GM21423 (cell line): ENCODE measurements at regions not wholly inside any gene's neighbourhood (a gene's known extent, or its start where the extent isn't known, plus 50 kb on each side); places are given as distances from the start of the nearest gene placed in this dataset.

Experiments used
- ATAC-seq: cut with Tn5 transposase; IDR thresholded peaks from one replicate; pipeline ENCODE4 v1.9.1; 2021; ENCODE audit warnings: mild to moderate bottlenecking, moderate library complexity; ENCODE audit not compliant: unreplicated experiment

DNA sequence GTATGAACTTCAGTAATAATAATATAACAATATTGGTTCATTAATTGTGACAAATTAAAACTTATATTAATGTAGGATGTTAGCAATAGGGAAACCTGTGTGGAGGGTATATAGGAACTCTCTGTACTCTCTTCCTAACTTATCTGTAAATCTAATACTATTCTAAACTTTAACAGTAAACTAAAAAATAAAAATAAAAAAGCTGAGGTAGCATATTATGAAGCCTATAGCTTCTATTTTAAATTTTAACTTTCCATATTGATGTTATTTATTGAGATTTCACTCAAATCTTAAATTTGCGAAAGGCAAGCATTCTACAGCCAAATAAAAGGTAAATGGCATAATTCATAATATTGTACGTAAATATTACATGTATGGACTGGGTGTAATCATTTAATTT is 326.4 kb downstream of the MEI4 start:
- ATAC-seq = no peak

DNA sequence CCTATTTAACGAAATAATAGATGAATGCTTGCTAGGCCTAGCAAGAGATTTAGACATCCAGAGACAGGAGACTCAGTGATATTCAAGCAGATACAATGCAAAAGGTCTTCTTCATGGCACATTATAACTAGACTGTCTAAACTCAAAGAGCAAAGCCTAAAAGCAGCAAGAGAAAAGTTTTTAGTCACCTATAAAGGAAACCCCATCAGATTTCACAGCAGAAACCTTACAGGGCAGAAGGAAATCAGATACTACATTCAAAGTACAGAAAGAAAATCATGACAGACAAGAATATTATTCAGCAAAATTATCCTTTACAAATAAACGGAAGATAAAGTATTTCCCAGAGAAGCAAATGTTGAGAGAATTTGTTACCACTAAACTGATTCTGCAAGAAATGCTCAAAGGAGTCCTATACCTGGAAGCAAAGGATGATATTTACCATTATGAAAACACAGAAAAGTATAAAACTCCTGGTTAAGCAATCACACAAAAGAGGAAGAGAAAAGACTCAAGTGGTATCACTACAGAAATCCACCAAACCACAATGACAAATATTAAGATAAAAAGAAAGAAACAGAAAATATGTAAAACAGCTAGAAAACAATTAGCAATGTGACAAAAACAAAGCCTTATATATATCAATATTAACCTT is 333.7 kb downstream of the MEI4 start:
- ATAC-seq = peak; percentile 81

DNA sequence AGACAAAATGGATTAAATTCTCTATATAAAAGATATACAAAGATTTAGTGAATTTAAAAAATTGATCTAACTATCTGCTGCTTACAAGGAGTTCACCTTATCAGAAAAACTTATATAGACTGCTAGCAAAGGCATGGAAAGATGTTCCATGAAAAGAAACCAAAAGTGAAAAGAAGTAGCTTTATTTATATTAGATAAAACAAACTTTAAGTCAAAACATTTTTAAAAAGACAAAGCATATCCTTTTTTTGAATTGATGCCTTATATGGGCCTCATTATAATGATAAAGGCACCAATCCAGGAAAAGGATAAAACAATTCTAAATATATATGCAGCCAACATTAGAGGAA is 334.2 kb downstream of the MEI4 start:
- peak; percentile 32 for ATAC-seq

DNA sequence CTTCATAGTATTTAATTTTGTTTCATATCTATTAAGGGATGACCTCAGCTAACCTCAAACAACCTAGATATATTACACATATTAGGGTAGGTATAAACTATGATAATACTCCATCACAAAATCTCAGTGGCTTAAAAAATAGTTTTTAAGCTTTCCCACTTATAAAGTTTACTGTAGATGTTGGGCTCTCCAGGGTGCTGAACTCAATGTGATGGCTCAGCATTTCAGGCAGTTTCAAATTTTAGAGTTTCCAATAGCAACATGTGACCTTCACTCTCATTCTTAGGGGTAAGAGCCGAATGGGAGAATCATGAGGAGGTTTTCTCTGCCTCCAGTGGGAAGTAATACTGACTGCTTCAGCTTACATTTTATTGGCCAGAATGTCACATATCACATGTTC is 357.3 kb downstream of the MEI4 start:
- no peak for ATAC-seq

DNA sequence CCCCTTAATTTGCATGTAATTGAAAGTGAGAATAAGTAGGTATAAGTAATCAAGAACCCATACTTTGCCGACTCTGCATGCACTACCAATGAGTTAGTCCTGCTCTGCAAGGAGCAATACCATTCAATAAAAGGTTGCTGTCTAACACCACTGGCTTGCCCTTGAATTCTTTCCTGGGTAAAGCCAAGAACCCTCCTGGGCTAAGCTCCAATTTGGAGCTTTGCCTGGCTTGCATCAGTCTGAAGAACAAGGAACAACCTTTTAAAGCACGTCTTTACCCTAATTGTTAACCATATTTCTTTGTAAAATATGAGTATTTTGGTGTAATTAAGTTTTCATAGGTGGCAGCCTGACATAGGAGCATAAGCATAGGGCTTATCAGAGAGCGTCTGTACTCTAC is 367.7 kb downstream of the MEI4 start:
- no peak for ATAC-seq

DNA sequence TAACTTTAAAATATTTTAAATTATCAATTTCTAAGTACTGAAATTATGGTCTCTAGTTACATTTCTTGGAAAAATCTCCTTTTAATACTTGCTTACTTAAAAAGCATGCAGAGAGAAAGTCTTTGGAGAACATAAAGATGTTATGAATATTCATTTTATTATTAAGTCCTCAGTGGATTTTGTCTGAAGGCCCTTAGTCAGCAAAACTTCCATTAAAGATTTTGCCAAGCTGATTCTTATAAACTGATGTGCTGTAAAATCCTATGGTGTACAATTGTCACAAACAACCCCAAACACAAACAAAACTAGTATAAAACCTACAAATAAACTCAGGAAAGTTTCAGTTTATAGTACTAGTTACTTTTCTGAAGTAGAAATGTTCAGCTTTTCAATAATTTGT is 372.7 kb downstream of the MEI4 start:
- ATAC-seq = no peak

DNA sequence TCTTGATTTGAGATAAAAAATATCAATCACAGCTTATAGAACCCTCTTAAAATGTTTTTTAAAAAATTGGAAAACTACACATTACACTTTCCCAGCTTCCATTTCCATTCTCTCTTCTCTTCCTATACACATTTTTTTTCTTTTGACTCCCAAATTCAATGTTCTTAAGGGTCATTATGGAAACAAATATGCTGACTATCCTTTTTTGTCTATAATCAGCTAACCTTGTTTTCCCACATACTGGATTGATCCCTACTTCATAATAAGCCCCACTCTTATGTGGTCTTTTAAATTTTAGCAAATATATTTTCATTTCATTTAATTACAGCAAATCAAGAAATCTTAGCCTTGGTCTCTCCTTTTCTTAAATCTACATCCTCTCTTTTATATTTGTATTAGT is 378.4 kb downstream of the MEI4 start:
- no peak for ATAC-seq

DNA sequence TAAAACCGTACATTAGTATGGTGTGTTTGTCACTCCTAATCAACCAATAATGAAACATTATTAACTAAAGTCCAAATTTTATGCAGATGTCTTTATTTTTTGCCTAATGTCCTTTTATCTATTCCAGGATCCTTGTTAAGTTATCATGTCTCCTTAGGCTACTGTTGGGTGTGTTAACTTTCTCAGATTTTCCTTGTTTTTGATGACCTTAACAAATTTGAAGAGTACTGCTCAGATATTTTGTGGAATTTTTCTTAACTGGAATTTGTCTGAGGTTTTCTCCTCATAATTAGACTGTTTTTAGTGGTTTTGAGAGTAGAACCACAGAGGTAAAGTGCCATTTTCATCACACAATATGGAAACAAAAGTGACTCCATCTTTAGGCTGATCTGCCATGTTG is 406.3 kb downstream of the MEI4 start:
- ATAC-seq = no peak

DNA sequence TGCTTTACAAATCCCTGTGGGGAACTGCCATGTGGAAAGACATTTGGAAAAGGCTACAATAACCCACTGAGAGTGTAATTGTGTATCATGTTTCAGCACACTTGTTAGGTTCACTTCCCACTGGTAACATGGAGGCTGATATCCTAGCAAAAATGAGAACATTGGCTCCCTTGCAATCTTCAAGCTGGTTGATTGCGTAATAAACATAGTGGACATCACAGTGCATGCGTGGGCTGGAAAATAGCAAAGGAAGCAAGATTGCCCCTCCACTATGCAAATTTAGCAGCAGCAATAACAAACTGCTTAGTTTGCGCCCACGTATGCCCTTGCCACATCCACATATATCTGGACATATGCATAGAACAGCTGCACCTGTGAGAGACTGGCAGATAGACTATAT is 410.2 kb downstream of the MEI4 start:
- ATAC-seq = no peak

DNA sequence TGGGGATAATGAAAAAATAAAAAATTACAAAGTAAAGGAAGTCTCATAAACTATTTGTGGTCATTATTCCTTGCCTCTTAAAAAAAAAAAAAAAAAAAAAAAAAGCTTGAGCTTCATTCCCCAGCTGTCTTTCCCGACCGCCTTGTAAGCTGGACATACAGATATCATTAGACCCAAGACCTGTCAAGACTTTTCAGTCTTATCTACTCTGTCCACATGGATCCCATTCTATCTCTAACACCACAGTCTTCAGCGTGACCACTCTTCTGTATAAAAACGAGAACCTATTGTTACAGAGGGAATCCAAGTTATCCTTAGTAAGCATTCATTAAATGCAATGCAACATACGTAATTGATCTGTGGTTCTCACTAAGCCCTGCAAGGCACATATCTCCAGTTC is 423.5 kb downstream of the MEI4 start:
- ATAC-seq = no peak

DNA sequence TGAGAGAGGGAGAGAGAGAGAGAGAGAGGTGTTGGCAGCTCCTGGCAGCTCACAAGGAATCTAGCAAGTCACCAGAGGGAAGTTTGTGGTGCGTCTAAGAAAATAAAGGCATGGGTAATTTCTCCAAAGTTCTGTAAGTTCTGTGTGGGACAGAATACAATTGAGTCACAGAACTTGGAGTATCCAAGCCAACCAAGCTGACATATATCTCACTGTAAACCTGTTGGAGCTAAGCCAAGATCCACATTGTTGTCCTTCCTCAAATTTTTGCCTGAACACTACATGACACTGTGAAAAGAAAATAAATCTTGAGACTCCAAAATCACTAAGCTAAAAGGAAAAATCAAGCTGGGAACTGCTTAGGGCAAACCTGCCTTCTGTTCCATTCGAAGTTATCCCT is 436.7 kb downstream of the MEI4 start:
- ATAC-seq = no peak

DNA sequence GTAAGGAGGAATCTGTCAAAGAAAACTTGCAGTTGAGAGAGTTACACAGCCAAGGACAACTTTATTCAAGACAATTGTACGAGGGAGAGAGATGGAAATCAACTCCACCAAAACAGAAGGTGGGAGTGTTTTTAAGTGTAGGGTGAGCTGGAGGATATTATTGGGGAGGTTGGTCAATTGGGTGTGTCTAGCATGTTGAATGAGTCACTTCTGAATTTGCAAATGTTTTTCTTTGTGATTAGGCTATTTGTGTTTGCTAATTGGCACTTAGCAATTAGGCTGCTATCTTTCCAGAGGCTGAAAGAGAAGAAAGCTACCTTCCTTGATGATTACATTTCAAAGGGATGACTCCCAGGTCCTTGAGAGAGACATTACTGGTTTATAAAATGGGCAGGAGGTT is 441.1 kb downstream of the MEI4 start:
- ATAC-seq = no peak

DNA sequence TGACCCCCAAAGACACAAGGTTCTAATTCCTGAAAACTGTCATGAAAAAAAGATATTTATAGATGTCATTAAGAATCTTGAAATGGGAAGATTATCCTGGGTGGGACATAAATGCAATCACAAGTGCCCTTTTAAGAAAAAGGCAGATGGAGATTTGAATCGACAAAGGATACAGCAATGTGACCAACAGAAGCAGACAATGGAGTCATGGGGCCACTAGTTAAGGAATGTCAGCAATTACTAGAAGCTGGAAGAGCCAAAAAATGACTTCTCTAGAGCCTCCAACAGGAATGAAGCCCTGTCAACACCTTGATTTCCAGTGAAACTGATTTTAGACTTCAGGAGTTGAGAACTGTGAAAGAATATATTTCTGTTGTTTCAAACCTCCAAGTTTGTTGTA is 448.5 kb downstream of the MEI4 start:
- no peak for ATAC-seq

DNA sequence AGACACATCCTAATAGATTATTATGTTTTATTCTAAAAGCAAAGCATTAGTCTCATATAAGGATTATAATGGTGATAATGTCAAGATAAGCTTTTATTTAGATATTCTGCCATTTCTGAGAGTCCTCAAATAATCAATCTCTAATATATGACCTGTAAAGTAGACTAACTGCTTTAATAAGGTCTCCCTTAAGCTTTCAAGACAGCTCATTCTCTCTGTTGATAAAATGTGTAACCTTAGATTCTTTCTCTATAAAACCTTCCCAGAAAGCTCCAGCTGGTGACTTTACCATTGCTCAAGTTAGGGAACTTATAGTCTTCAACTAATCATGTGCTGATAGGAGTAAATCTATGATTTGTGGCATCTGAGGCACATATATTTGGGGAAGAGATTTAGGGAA is 457.8 kb downstream of the MEI4 start:
- no peak for ATAC-seq

DNA sequence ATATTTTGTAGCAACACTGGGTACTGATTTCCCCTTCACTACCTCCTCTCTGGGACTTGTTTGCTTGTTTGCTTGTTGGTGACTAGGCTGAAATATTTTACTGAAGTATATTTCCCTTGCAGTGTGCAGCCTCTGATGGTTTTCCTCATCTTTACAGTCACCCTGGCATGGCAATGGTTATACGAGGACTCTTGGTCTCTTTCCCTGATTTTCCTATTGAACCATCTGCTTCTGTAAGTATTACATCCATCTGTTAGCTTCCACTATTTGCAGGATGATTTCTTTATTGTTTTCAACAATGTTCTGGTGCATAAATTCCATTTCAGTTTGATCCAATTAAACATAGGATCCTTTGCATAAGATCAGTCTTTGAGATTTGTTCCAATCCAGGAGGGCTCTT is 465.1 kb downstream of the MEI4 start:
- no peak for ATAC-seq

DNA sequence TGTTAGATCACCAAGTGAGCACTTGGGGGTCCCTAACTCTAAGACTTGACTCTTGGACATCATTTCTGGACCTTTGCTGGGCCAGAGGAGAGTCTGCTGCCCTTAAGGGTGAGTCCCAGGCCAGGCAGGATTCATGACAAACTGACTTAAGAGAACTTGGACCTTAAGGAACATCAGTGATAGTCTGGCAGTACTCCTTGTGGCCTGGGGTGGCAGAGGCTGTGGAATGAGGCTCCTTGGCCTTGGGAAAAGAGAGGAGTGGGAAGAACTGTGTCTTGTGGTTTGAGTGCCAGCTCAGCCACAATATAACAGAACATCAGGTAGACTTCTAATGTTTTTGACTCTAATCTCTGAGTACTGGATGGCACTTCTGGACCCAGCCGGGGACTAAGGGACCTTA is 478.7 kb downstream of the MEI4 start:
- ATAC-seq = no peak

DNA sequence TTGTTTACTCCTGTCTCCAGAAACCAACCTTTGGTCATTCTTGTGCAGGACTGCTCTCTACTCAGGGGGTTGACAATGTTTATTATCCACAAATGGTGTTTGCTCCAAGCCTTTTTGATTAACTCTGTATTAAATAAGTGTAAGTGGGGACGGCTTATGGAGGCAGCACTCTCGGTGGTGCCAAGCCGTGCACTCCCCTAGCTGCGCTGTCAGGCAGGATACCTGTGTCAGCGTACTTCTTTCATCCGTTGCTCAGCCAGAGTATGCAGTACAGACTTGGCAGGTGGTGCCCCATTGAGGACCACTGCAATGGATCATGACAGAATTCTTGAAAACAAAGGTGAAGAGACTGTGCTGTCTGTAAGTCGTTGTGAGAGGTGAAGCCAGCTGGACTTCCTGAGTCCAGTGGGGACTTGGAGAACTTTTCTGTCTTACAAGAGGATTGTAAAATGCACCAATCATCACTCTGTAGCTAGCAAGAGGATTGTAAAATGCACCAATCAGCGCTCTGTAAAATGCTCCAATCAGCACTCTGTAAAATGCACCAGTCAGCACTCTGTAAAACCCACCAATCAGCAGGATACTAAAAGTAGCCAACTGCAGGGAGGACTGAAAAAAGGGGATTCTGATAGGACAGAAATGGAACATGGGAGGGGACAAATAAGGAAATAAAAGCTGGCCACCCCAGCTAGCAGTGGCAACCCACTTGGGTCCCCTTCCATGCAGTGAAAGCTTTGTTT is 480.0 kb downstream of the MEI4 start:
- ATAC-seq = no peak

DNA sequence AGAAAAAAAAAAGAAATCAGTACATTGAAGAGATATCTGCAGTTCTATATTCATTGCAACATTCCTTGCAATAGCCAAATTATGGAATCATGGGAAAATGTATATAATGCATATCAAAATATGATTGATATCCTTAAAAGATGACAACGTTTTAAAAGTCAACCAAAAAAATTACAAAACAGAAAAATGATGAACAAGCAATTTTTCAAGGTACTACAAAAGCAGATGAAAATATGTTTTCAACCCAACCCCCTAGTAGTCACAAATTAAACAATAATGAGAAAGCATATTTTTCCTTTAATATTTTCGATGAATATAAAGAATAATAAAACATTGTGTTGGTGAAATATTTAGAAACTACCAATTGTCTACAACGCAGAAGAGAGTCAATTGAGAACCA is 497.6 kb downstream of the MEI4 start:
- ATAC-seq = no peak

DNA sequence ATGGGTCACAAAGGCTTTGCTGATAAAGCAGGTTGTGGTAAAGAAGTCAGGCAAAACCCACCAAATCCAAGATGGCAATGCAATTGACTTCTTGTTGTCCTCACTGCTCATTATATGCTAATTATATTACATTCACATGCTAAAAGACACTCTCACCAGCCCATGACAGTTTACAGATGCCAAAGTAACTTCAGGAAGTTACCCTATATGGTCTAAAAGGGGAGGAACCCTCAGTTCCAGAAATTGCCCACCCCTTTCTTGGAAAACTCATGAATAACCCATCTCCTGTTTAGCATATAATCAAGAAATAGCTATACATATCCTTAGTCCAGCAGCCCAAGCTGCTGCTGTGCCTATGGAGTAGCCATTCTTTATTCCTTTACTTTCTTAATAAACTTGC is 501.1 kb downstream of the MEI4 start:
- ATAC-seq = no peak

DNA sequence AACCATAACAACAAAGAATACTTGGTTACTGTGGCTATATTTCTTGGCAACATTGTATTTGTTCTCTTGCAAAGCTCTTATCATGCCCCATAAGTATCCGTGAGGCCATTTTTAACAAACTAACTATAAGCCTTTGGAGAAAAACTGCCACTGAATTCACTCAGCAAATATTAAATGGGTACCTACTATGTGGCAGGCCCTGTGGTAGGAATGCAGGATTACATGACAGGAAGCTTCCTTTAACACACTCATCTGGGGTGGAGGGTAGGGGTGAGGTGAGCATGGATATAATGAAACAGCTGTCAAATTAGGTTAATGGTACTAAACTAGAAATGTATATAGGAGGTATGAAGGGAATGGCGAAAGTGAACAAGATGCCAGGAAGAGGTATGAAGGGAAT is 504.8 kb downstream of the MEI4 start:
- no peak for ATAC-seq

DNA sequence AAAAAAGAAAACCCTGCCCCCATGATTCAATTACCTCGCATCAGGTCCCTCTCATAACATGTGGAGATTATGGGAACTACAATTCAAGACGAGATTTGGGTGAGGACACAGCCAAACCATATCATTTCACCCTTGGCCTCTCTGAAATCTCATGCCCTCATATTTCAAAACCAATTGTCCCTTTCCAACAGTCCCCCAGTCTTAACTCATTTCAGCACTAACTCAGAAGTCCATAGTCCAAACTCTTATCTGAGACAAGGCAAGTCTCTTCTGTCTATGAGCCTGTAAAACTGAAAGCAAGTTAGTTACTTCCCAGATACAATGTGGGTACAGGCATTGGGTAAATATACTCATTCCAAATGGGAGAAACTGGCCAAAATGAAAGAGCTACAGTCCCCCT is 536.1 kb downstream of the MEI4 start:
- no peak for ATAC-seq

DNA sequence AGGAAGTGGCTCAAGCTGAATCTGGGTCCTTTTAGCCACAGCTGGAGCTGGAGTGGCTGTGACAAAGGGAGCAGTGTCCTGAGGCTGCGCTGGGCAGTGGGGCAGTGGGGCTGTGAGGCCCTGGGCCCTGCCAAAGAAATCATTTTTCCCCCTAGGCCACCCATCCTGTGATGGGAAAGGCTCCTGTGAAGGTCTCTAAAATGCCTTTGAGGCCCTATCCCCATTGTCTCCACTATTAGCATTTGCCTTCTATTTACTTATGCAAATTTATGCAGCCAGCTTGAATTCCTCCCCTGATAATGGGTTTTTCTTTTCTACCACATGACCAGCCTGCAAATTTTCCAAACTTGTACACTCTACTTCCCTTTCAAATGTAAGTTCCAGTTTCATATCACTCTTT is 539.2 kb downstream of the MEI4 start:
- no peak for ATAC-seq

DNA sequence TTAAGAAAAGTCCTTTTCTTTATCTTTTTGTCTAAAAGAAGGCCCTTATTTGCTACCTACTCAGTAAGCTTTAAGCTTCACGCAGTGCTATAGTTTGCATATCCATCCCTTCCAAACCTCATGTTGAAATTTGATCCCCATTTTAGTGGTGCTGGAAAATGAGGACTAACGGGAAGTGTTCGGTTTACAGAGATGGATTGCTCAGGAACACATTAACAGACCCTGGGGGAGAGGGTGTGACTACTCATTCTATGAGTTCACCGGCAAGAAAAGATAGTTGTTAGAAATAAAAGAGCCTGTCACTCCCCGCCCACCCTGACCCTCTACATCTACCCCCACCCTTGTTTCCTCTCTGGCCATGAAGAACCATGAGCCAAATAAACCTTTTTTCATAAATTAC is 546.2 kb downstream of the MEI4 start:
- ATAC-seq = no peak
